ENCODE measurements at regions not wholly inside any gene's neighbourhood (a gene's known extent, or its start where the extent isn't known, plus 50 kb on each side); places are given as distances from the start of the nearest gene placed in this dataset.

- Mint-ChIP-seq H3K9me3 (no peaks in the 10 kb centered on the region), H3K36me3 (ENCODE audit: low read depth) (no peaks in the 10 kb centered on the region), H3K27me3 (ENCODE audit: insufficient read depth) (peaks cover 5% of the 10 kb centered on the region), H3K4me3 (no peak overlapping the region), H3K4me1 (ENCODE audit: low read depth) (peaks cover 34% of the 10 kb centered on the region), H3K27ac (no peak overlapping the region)
- TF ChIP-seq CTCF (IDR thresholded peaks at IDR 0.05), result no peak
- DNase-seq, result no peak
Measured at GRCh38 chr2:176415937-176416499, 146.8 kb downstream of the MTX2 start.

GRCh38 chr2:176418768-176419167 lies 149.5 kb downstream of the MTX2 start:
- Mint-ChIP-seq H3K4me1 (ENCODE audit: low read depth) (peaks cover 46% of the 10 kb centered on the region), H3K9me3 (no peaks in the 10 kb centered on the region), H3K27me3 (ENCODE audit: insufficient read depth) (peaks cover 3% of the 10 kb centered on the region; the same call in 1 of the 2 replicates), H3K4me3 (no peak overlapping the region), H3K36me3 (ENCODE audit: low read depth) (no peaks in the 10 kb centered on the region), H3K27ac (peak overlapping the region; percentile 85)
- DNase-seq, result no peak
- TF ChIP-seq CTCF (IDR thresholded peaks at IDR 0.05), result no peak

GRCh38 chr2:176419591-176420071 lies 150.4 kb downstream of the MTX2 start:
- TF ChIP-seq CTCF (IDR thresholded peaks at IDR 0.05), result no peak
- no peaks in the 10 kb centered on the region for H3K9me3 Mint-ChIP-seq

GRCh38 chr2:176421297-176422050 lies 152.2 kb downstream of the MTX2 start:
- Mint-ChIP-seq H3K27me3 (ENCODE audit: insufficient read depth) (peaks cover 2% of the 10 kb centered on the region), H3K27ac (0 out of 2 replicates have a peak overlapping the region, but pooled peaks have one; percentile 85), H3K4me1 (ENCODE audit: low read depth) (peaks cover 39% of the 10 kb centered on the region), H3K36me3 (ENCODE audit: low read depth) (no peaks in the 10 kb centered on the region), H3K9me3 (no peaks in the 10 kb centered on the region), H3K4me3 (no peak overlapping the region)
- TF ChIP-seq CTCF (IDR thresholded peaks at IDR 0.05), result no peak
- DNase-seq, result no peak

More at GRCh38 chr2:176419591-176420071, 150.4 kb downstream of the MTX2 start:
- Mint-ChIP-seq H3K27me3 (ENCODE audit: insufficient read depth) (peaks cover 3% of the 10 kb centered on the region; the same call in 1 of the 2 replicates), H3K4me1 (ENCODE audit: low read depth) (peaks cover 42% of the 10 kb centered on the region), H3K36me3 (ENCODE audit: low read depth) (no peaks in the 10 kb centered on the region), H3K4me3 (peak overlapping the region; percentile 49), H3K27ac (peak overlapping the region; percentile 85)
- peak; percentile 64 for DNase-seq

GRCh38 chr2:176423819-176424218 lies 154.6 kb downstream of the MTX2 start:
- Mint-ChIP-seq H3K9me3 (no peaks in the 10 kb centered on the region), H3K4me3 (no peak overlapping the region), H3K4me1 (ENCODE audit: low read depth) (peaks cover 34% of the 10 kb centered on the region), H3K27ac (no peak overlapping the region), H3K36me3 (ENCODE audit: low read depth) (no peaks in the 10 kb centered on the region), H3K27me3 (ENCODE audit: insufficient read depth) (no peaks in the 10 kb centered on the region; the same call in 1 of the 2 replicates)
- no peak for DNase-seq
- TF ChIP-seq CTCF (IDR thresholded peaks at IDR 0.05), result no peak
